HL-60 (cell line): ENCODE measurements at regions not wholly inside any gene's neighbourhood (a gene's known extent, or its start where the extent isn't known, plus 50 kb on each side); places are given as distances from the start of the nearest gene placed in this dataset.

ENCODE experiments used
- DNase-seq, 2 experiments: peaks; one replicate each; pipeline ENCODE4 v3.0.0-alpha.2; 2010 to 2020; ENCODE audit warnings: low read depth in 1 of 2, low spot score in 1 of 2
- H3K27ac ChIP-seq: fragments of 250-450 bp; sonication (Bioruptor Pico); replicated peaks from 2 replicates; pipeline ENCODE4 v1.5.1; 2020; ENCODE audit warnings: mild to moderate bottlenecking, moderate library complexity
- H3K27me3 ChIP-seq: fragments of 250-450 bp; sonication (Bioruptor Pico); 2 replicates; pipeline ENCODE4 v1.5.1; 2021; ENCODE audit warnings: mild to moderate bottlenecking, moderate library complexity; ENCODE audit not compliant: insufficient read depth, poor library complexity, severe bottlenecking
- H3K4me3 ChIP-seq: replicated peaks from 2 replicates; pipeline ENCODE4 v1.5.1; 2011; ENCODE audit warnings: mild to moderate bottlenecking, control low read depth, low read length; ENCODE audit not compliant: insufficient read depth
- GABPA ChIP-seq: IDR thresholded peaks from 2 replicates; pipeline ENCODE4 v1.6.1; 2012; ENCODE audit warnings: low read depth
- POLR2AphosphoS5 ChIP-seq: IDR thresholded peaks from 2 replicates; pipeline ENCODE4 v1.6.1; 2012; ENCODE audit warnings: low read depth
- SPI1 ChIP-seq: IDR thresholded peaks from 2 replicates; pipeline ENCODE4 v1.6.1; 2012; ENCODE audit warnings: low read depth, mild to moderate bottlenecking, borderline replicate concordance
- TF ChIP-seq, protein P1 (sequence below): IDR thresholded peaks from one replicate; pipeline ENCODE4 v1.5.1; 2011; ENCODE audit warnings: low read length, control low read depth, inconsistent platforms; ENCODE audit not compliant: insufficient read depth
- TF ChIP-seq, protein P2 (sequence below): IDR thresholded peaks from 2 replicates; pipeline ENCODE4 v1.6.1; 2012; ENCODE audit warnings: low read depth; ENCODE audit not compliant: insufficient replicate concordance

GRCh38 chr6:105886066-105886813 lies 199.9 kb upstream of the PRDM1 start:
- no peaks in the 10 kb centered on the region for H3K27me3 ChIP-seq
- DNase-seq = no peak
- H3K4me3 ChIP-seq = no peak overlapping the region
- H3K27ac ChIP-seq = 0 out of 2 replicates have a peak overlapping the region, but pooled peaks have one; percentile 1
- no peak for TF ChIP-seq POLR2AphosphoS5
- TF ChIP-seq SPI1 = peak; percentile 32; the same call in 1 of the 2 replicates

DNA sequence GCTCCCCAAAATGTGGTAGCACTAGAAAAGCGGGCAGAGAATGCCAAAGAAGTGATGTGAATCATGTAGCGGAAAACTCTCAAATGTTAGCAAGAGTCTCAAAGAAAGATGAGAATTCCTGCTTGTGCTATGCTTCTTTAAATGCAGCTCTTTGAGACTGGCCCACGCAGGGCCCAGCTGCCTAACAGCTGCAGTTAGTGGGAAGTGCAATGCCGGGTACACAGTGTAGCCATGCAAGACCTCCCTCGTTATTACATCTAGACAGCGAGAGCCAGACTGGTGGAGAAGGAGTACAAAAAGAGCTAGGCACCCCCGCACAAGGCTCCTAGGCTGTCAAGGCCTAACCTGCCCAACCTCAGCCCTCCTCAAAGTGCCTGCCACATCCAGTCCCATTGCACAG lies 201.7 kb upstream of the PRDM1 start:
- TF ChIP-seq, protein P1, sequence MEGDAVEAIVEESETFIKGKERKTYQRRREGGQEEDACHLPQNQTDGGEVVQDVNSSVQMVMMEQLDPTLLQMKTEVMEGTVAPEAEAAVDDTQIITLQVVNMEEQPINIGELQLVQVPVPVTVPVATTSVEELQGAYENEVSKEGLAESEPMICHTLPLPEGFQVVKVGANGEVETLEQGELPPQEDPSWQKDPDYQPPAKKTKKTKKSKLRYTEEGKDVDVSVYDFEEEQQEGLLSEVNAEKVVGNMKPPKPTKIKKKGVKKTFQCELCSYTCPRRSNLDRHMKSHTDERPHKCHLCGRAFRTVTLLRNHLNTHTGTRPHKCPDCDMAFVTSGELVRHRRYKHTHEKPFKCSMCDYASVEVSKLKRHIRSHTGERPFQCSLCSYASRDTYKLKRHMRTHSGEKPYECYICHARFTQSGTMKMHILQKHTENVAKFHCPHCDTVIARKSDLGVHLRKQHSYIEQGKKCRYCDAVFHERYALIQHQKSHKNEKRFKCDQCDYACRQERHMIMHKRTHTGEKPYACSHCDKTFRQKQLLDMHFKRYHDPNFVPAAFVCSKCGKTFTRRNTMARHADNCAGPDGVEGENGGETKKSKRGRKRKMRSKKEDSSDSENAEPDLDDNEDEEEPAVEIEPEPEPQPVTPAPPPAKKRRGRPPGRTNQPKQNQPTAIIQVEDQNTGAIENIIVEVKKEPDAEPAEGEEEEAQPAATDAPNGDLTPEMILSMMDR = no peak
- TF ChIP-seq, protein P2, sequence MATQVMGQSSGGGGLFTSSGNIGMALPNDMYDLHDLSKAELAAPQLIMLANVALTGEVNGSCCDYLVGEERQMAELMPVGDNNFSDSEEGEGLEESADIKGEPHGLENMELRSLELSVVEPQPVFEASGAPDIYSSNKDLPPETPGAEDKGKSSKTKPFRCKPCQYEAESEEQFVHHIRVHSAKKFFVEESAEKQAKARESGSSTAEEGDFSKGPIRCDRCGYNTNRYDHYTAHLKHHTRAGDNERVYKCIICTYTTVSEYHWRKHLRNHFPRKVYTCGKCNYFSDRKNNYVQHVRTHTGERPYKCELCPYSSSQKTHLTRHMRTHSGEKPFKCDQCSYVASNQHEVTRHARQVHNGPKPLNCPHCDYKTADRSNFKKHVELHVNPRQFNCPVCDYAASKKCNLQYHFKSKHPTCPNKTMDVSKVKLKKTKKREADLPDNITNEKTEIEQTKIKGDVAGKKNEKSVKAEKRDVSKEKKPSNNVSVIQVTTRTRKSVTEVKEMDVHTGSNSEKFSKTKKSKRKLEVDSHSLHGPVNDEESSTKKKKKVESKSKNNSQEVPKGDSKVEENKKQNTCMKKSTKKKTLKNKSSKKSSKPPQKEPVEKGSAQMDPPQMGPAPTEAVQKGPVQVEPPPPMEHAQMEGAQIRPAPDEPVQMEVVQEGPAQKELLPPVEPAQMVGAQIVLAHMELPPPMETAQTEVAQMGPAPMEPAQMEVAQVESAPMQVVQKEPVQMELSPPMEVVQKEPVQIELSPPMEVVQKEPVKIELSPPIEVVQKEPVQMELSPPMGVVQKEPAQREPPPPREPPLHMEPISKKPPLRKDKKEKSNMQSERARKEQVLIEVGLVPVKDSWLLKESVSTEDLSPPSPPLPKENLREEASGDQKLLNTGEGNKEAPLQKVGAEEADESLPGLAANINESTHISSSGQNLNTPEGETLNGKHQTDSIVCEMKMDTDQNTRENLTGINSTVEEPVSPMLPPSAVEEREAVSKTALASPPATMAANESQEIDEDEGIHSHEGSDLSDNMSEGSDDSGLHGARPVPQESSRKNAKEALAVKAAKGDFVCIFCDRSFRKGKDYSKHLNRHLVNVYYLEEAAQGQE = no peak
- no peak for TF ChIP-seq GABPA
- peak; percentile 35; the same call in 1 of the 2 replicates for TF ChIP-seq SPI1
- no peak for TF ChIP-seq POLR2AphosphoS5
- Histone ChIP-seq H3K27me3 (no peaks in the 10 kb centered on the region), H3K4me3 (no peak overlapping the region), H3K27ac (peak overlapping the region; percentile 53)
- peak in 1 of 2 experiments; percentile 44 for DNase-seq

- Histone ChIP-seq H3K27me3 (no peaks in the 10 kb centered on the region), H3K4me3 (no peak overlapping the region), H3K27ac (peak overlapping the region; percentile 53)
- TF ChIP-seq POLR2AphosphoS5 = no peak
- TF ChIP-seq SPI1 = no peak
- no peak for TF ChIP-seq GABPA
- TF ChIP-seq, protein P1 = no peak
- TF ChIP-seq, protein P2 = no peak
- peak in 1 of 2 experiments; percentile 43 for DNase-seq
These were observed 202.1 kb upstream of the PRDM1 start for GRCh38 chr6:105884011-105884410.

GRCh38 chr6:105882828-105883227 lies 203.3 kb upstream of the PRDM1 start:
- Histone ChIP-seq H3K27ac (no peak overlapping the region), H3K4me3 (no peak overlapping the region), H3K27me3 (no peaks in the 10 kb centered on the region)
- DNase-seq = no peak
- TF ChIP-seq, protein P1 = no peak
